WERI-Rb-1 (cell line): ENCODE measurements at regions not wholly inside any gene's neighbourhood (a gene's known extent, or its start where the extent isn't known, plus 50 kb on each side); places are given as distances from the start of the nearest gene placed in this dataset.

Experiments
- DNase-seq: peaks from one replicate; pipeline ENCODE4 v3.0.0-alpha.2; 2020
- H3K27ac ChIP-seq: fragments of 250-450 bp; sonication (Bioruptor Pico); 2 replicates; pipeline ENCODE4 v1.5.1; 2020; ENCODE audit warnings: mild to moderate bottlenecking, moderate library complexity
- H3K27me3 ChIP-seq: fragments of 250-450 bp; sonication (Bioruptor Pico); 2 replicates; pipeline ENCODE4 v1.5.1; 2021; ENCODE audit warnings: mild to moderate bottlenecking, low read depth, moderate library complexity; ENCODE audit not compliant: insufficient read depth, severe bottlenecking
- H3K36me3 ChIP-seq: fragments of 250-450 bp; sonication (Bioruptor Pico); 2 replicates; pipeline ENCODE4 v1.5.1; 2020; ENCODE audit warnings: mild to moderate bottlenecking, moderate library complexity
- H3K4me3 ChIP-seq: 2 replicates; pipeline ENCODE4 v1.5.1; 2011; ENCODE audit warnings: low read depth, mild to moderate bottlenecking, control low read depth, low read length
- H3K9me3 ChIP-seq: fragments of 250-450 bp; sonication (Bioruptor Pico); 2 replicates; pipeline ENCODE4 v1.5.1; 2021; ENCODE audit warnings: mild to moderate bottlenecking, moderate library complexity; ENCODE audit not compliant: severe bottlenecking
- TF ChIP-seq, protein P1 (sequence below): IDR thresholded peaks from 2 replicates; pipeline ENCODE4 v1.5.1; 2011; ENCODE audit warnings: low read depth, mild to moderate bottlenecking, control low read depth, inconsistent platforms, low read length

DNA sequence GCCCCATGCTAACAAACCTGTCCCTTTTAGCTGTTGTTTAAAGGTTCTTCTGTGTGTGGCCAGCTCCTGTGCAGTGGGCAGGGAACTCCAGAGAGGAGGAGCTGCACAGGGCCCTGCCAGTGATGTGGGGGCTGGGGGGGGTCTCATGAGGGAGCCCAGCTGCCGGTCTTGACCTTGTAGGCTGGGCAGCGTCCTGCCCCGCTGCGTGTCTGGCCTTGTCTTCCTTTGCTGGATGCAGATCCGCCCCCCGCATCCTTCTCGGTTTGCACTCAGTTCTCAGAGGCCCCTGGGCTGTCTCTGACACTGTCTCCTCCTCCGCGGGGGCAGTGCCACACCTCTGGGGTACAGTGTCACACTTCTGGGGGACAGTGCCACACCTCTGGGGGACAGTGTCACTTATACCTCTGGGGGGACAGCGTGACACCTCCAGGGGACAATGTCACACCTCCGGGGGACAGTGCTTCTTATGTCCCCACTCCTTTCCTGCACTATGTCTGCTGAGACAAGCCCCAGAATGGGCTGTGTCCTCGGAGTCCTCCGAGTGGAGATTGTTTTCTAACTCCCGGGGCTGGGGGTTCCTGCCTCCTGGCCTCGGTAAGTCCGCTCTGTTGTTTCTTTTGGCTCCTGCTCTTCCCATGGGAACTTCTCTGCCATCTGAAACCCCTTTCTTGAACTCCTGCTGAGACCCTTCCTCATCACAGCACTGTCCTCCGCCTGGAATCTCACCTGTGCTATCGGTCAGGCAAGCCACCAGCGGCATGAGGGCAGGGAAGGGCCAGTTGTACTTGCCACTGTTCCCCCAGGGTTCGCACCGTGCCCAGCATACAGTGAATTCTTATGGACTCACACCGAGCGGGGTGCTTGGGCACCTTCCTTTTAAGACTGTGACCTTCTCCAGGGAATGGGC, 788.3 kb downstream of the TBC1D22A start:
- H3K36me3 ChIP-seq = no peaks in the 10 kb centered on the region
- no peaks in the 10 kb centered on the region for H3K9me3 ChIP-seq
- no peak overlapping the region for H3K27ac ChIP-seq
- H3K27me3 ChIP-seq = no peaks in the 10 kb centered on the region
- no peak for DNase-seq
- TF ChIP-seq, protein P1, sequence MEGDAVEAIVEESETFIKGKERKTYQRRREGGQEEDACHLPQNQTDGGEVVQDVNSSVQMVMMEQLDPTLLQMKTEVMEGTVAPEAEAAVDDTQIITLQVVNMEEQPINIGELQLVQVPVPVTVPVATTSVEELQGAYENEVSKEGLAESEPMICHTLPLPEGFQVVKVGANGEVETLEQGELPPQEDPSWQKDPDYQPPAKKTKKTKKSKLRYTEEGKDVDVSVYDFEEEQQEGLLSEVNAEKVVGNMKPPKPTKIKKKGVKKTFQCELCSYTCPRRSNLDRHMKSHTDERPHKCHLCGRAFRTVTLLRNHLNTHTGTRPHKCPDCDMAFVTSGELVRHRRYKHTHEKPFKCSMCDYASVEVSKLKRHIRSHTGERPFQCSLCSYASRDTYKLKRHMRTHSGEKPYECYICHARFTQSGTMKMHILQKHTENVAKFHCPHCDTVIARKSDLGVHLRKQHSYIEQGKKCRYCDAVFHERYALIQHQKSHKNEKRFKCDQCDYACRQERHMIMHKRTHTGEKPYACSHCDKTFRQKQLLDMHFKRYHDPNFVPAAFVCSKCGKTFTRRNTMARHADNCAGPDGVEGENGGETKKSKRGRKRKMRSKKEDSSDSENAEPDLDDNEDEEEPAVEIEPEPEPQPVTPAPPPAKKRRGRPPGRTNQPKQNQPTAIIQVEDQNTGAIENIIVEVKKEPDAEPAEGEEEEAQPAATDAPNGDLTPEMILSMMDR = no peak
- no peak overlapping the region for H3K4me3 ChIP-seq

DNA sequence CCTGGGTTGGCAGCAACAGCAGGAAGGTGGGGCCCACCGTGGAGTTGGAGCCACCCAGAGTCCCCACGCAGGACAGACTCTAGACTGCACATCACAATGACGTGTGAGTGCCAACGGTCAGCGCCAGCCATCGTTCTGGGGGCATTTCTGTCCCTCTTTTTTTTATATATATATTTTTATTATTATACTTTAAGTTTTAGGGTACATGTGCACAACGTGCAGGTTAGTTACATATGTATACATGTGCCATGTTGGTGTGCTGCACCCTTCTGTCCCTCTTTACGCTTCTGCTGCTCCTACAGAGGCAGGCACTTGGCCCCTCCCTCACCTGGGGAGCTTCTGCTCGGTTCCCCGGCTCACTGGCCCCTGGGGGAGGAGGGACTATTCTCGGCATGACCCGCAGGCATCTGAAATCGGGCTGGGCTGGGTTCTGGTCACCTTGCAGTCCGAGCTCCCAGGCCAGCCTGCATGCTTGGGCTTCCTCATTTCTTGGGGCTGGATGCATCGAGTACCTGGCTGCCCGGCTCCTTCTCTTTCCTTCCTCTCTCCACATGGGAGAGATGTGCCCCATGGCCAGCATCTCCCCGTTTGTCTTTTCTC, 787.4 kb downstream of the TBC1D22A start:
- Histone ChIP-seq H3K36me3 (no peaks in the 10 kb centered on the region), H3K4me3 (no peak overlapping the region), H3K27ac (no peak overlapping the region), H3K9me3 (peaks cover 4% of the 10 kb centered on the region), H3K27me3 (no peaks in the 10 kb centered on the region)
- TF ChIP-seq, protein P1 = no peak
- DNase-seq = no peak

DNA sequence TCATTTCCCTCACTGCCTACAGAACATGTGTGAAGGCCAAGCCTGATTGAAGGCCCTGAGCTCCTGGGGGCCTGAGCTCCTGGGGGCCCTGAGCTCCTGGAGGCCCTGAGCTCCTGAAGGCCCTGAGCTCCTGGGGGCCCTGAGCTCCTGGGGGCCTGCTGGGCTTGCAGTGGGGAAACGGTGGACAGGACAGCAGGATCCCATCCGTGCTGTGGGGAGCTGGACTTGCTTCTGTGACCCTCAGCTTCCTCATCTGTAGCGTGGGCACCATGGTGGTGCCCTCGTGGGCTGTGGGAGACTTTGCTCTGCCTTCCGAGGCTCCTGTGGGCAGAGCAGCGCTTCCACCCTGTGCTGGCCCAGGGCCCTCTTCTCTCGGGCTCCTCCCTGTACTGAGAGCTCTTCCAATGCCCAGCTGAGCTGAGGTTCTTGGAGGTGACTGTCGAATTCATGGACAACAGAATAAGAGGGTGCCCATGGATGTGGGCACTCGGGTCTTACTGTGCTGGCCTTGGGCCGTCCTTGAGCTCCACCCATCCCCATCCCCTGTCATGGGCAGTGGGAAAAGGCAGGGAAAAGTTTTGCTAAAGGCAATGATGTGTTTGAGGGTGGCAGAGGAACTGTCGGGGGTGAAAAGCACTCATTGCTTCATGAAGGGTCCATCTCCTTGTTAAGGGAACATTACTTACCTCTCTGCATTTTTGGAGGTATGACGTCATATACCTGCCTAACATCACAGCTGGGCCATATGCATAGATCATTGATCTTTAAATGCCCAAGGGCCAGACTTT, 786.7 kb downstream of the TBC1D22A start:
- Histone ChIP-seq H3K9me3 (peaks cover 4% of the 10 kb centered on the region), H3K27me3 (no peaks in the 10 kb centered on the region), H3K36me3 (no peaks in the 10 kb centered on the region), H3K27ac (no peak overlapping the region), H3K4me3 (no peak overlapping the region)
- no peak for DNase-seq
- TF ChIP-seq, protein P1 = no peak

DNA sequence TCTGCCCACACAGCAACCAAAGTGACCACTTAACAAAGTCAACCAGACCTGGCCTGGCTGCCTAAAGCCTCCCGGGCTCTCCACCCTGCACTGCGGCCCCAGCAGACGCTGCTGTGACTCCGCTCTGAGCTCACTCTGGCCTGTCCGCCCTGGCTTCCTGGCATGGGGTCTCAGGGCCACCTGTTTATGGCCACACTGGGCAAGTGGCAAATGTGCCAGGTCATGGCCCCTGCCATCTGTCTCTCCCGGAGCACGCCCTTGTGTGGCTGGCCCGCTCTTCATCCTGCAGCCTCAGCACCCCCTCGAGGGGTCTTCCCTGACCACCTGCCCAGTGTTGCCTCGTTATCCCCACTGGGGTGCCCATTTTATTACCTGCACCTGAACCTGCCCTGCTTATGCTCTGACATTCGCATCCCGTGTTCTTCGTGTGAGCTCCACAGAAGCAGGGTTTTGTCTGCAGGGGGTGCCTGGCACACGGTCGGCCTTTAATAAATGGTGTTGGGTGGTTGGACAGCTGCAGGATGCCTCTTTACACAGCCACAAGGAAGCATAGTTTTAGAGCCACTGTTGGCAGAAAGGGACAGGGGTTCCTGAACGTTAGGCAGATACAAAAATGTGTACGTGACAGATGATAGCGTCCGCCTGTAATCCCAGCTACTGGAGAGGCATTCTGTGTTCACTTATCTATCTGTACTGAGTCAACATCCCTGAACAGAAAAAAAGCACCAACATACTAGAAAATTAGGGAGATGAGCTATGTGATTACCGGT, 785.6 kb downstream of the TBC1D22A start:
- TF ChIP-seq, protein P1 = no peak
- no peak for DNase-seq
- Histone ChIP-seq H3K27ac (no peak overlapping the region), H3K9me3 (peaks cover 4% of the 10 kb centered on the region), H3K36me3 (no peaks in the 10 kb centered on the region), H3K4me3 (no peak overlapping the region), H3K27me3 (no peaks in the 10 kb centered on the region)

DNA sequence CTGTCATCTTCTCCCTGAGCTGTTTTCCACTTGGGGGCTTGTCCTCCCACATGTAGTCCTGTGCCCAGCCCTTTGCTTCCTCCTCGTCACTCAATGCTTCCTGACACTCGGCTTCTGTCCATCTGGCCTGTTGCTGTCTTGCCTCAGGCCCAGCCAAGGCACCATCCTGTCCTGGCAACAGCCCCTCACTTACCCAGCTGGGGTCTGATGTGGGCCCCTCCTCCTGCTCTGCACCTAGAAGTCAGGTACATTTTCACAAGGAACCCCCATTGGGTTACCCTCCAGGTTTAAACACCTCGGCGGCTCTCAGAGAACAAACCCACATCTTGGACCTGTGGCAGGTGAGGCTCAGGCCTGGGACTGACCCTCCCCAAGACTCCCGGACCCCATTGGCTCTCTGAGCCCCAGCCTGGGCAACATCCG, 784.8 kb downstream of the TBC1D22A start:
- Histone ChIP-seq H3K27me3 (no peaks in the 10 kb centered on the region), H3K36me3 (no peaks in the 10 kb centered on the region), H3K4me3 (no peak overlapping the region), H3K9me3 (peaks cover 4% of the 10 kb centered on the region), H3K27ac (no peak overlapping the region)
- TF ChIP-seq, protein P1 = no peak
- DNase-seq = no peak
